ENCODE measurements at regions not wholly inside any gene's neighbourhood (a gene's known extent, or its start where the extent isn't known, plus 50 kb on each side); places are given as distances from the start of the nearest gene placed in this dataset.

- Histone ChIP-seq H3K4me3 (ENCODE audit: low read depth in 1 of 3, low read length in 3 of 3) (no peak overlapping the region), H3K36me3 (ENCODE audit: control insufficient read depth in 4 of 4, insufficient read depth in 3 of 4, low read depth in 1 of 4, low read length in 3 of 4) (no peaks in the 10 kb centered on the region), H3K27me3 (ENCODE audit: control insufficient read depth in 4 of 4, insufficient read depth in 4 of 4, low read length in 3 of 4) (no peaks in the 10 kb centered on the region), H3K9me3 (ENCODE audit: control insufficient read depth in 4 of 4, low read length in 3 of 4) (peaks cover 0 to 3% (median 0%) of the 10 kb centered on the region in 4 donors), H3K9ac (ENCODE audit: low read depth in 1 of 2, low read length in 2 of 2) (no peak overlapping the region), H3K27ac (ENCODE audit: low read depth in 1 of 2, low read length in 2 of 2) (no peak overlapping the region), H3K4me1 (ENCODE audit: control insufficient read depth in 4 of 4, insufficient read depth in 4 of 4, low read length in 3 of 4) (no peaks in the 10 kb centered on the region)
- WGBS: 90% methylated on average over 4 of the region's 4 CpGs
- DNase-seq (ENCODE audit: low spot score): no peak
- TF ChIP-seq JUND (IDR thresholded peaks at IDR 0.05) (no peak), HNF4G (IDR thresholded peaks at IDR 0.05) (no peak), YY1 (IDR thresholded peaks at IDR 0.05) (no peak)
Observed at GRCh38 chr10:108791030-108791429, 1132.3 kb downstream of the XPNPEP1 start.

GRCh38 chr10:108789919-108790318, 1133.4 kb downstream of the XPNPEP1 start:
- TF ChIP-seq HNF4A (conservative IDR thresholded peaks at IDR 0.05) (no peak), REST (IDR thresholded peaks at IDR 0.05) (no peak)
- no peak overlapping the region for H3K27ac ChIP-seq (ENCODE audit: low read depth in 1 of 2, low read length in 2 of 2)
- H3K9me3 ChIP-seq (ENCODE audit: control insufficient read depth in 4 of 4, low read length in 3 of 4): peaks cover 0 to 10% (median 2%) of the 10 kb centered on the region in 4 donors
- no peak overlapping the region for H3K9ac ChIP-seq (ENCODE audit: low read depth in 1 of 2, low read length in 2 of 2)
- no peak for DNase-seq (ENCODE audit: low spot score)
- 67% methylated on average over 1 of the region's 1 CpG for WGBS
- no peaks in the 10 kb centered on the region for H3K27me3 ChIP-seq (ENCODE audit: control insufficient read depth in 4 of 4, insufficient read depth in 4 of 4, low read length in 3 of 4)
- no peaks in the 10 kb centered on the region for H3K4me1 ChIP-seq (ENCODE audit: control insufficient read depth in 4 of 4, insufficient read depth in 4 of 4, low read length in 3 of 4)
- H3K36me3 ChIP-seq (ENCODE audit: control insufficient read depth in 4 of 4, insufficient read depth in 3 of 4, low read depth in 1 of 4, low read length in 3 of 4): no peaks in the 10 kb centered on the region
- no peak overlapping the region for H3K4me3 ChIP-seq (ENCODE audit: low read depth in 1 of 3, low read length in 3 of 3)

- no peak for DNase-seq (ENCODE audit: low spot score)
- 68% methylated on average over 2 of the region's 2 CpGs for WGBS
- no peak for TF ChIP-seq ATF3 (IDR thresholded peaks at IDR 0.05)
- TF ChIP-seq YY1 (IDR thresholded peaks at IDR 0.05): no peak
- no peak for TF ChIP-seq HNF4G (IDR thresholded peaks at IDR 0.05)
- TF ChIP-seq JUND (IDR thresholded peaks at IDR 0.05): no peak
- no peak for TF ChIP-seq REST (IDR thresholded peaks at IDR 0.05)
- TF ChIP-seq RAD21 (IDR thresholded peaks at IDR 0.05): no peak
- TF ChIP-seq HNF4A (conservative IDR thresholded peaks at IDR 0.05): no peak
- no peak for TF ChIP-seq NR2F2 (IDR thresholded peaks at IDR 0.05)
- TF ChIP-seq ZBTB33 (IDR thresholded peaks at IDR 0.05): no peak
- TF ChIP-seq SP1 (IDR thresholded peaks at IDR 0.05): no peak
Observed at GRCh38 chr10:108789336-108789735, 1134.0 kb downstream of the XPNPEP1 start.

More at GRCh38 chr10:108789336-108789735, 1134.0 kb downstream of the XPNPEP1 start:
- Histone ChIP-seq H3K4me1 (ENCODE audit: control insufficient read depth in 4 of 4, insufficient read depth in 4 of 4, low read length in 3 of 4) (no peaks in the 10 kb centered on the region), H3K27ac (ENCODE audit: low read depth in 1 of 2, low read length in 2 of 2) (no peak overlapping the region), H3K9me3 (ENCODE audit: control insufficient read depth in 4 of 4, low read length in 3 of 4) (peaks cover 0 to 10% (median 6%) of the 10 kb centered on the region in 4 donors), H3K27me3 (ENCODE audit: control insufficient read depth in 4 of 4, insufficient read depth in 4 of 4, low read length in 3 of 4) (no peaks in the 10 kb centered on the region), H3K9ac (ENCODE audit: low read depth in 1 of 2, low read length in 2 of 2) (no peak overlapping the region), H3K36me3 (ENCODE audit: control insufficient read depth in 4 of 4, insufficient read depth in 3 of 4, low read depth in 1 of 4, low read length in 3 of 4) (no peaks in the 10 kb centered on the region), H3K4me3 (ENCODE audit: low read depth in 1 of 3, low read length in 3 of 3) (no peak overlapping the region)

Measured in liver (tissue), 7 donors.